ENCODE measurements at regions not wholly inside any gene's neighbourhood (a gene's known extent, or its start where the extent isn't known, plus 50 kb on each side); places are given as distances from the start of the nearest gene placed in this dataset.

- H3K4me1 ChIP-seq (replicated peaks in 1 of 4; ENCODE audit: control insufficient read depth in 3 of 4, insufficient read depth in 4 of 4, low read length in 3 of 4), result no peaks in the 10 kb centered on the region
- no peaks in the 10 kb centered on the region for H3K9me3 ChIP-seq (ENCODE audit: insufficient read depth in 2 of 2, low read depth in 1 of 2, low read length in 1 of 2)
- ChIA-PET POLR2A (ENCODE audit: partially characterized antibody) (no interaction called here), CTCF (ENCODE audit: partially characterized antibody) (no interaction called here)
- no peak overlapping the region for H2BK5ac ChIP-seq (ENCODE audit: low read depth, low read length)
- H3K4ac ChIP-seq (replicated peaks; ENCODE audit: insufficient read length, low read depth, low read length), result no peak overlapping the region
- TF ChIP-seq CHD2 (IDR thresholded peaks at IDR 0.05; ENCODE audit: low read length), result no peak
- no peak for TF ChIP-seq KDM1A (IDR thresholded peaks at IDR 0.05; ENCODE audit: borderline replicate concordance, low read length)
- TF ChIP-seq FOSL1 (IDR thresholded peaks at IDR 0.05; ENCODE audit: insufficient read depth, low read depth, low read length), result no peak
- TF ChIP-seq CBX5 (IDR thresholded peaks at IDR 0.05; ENCODE audit: low read depth, low read length), result no peak
- TF ChIP-seq SRF (IDR thresholded peaks at IDR 0.05; ENCODE audit: low read depth, low read length), result no peak
- TF ChIP-seq RXRA (IDR thresholded peaks at IDR 0.05; ENCODE audit: insufficient read depth, low read depth, low read length), result no peak
- no peak for TF ChIP-seq E2F6 (IDR thresholded peaks at IDR 0.05)
- no peak for TF ChIP-seq POLR2A (IDR thresholded peaks at IDR 0.05; ENCODE audit: control extremely low read depth in 1 of 2, low read depth in 2 of 2, low read length in 2 of 2)
- 90% methylated on average over 2 of the region's 2 CpGs; no CpG with 5 or more reads in 1 of the 2 experiments for WGBS, 2 experiments (ENCODE audit: extremely low coverage in 1 of 2, insufficient coverage in 1 of 2, insufficient read length in 1 of 2, insufficient replicate concordance in 2 of 2, low coverage in 1 of 2, low lambda C conversion rate in 2 of 2, missing lambda C conversion rate in 1 of 2)
- H3K23me2 ChIP-seq (ENCODE audit: low read depth, low read length), result no peaks in the 10 kb centered on the region
- H2AFZ ChIP-seq (ENCODE audit: low read length), result no peak overlapping the region
- no peak overlapping the region for H4K5ac ChIP-seq (ENCODE audit: insufficient read length, low read depth, low read length)
- H3K4me3 ChIP-seq (ENCODE audit: extremely low read depth in 1 of 4, insufficient read depth in 2 of 4, low read depth in 3 of 4, low read length in 4 of 4), result no peak overlapping the region
- no peak overlapping the region for H2BK20ac ChIP-seq (ENCODE audit: low read length)
- DNase-seq (ENCODE audit: low read depth in 1 of 2, low spot score in 2 of 2) (no peak), FAIRE-seq (no peak)
- no peaks in the 10 kb centered on the region for H4K20me1 ChIP-seq (replicated peaks in 1 of 2; ENCODE audit: control insufficient read depth in 1 of 2, insufficient read depth in 2 of 2, low read length in 2 of 2)
- no peak overlapping the region for H2BK12ac ChIP-seq (ENCODE audit: low read depth, low read length)
- no peak overlapping the region for H2BK120ac ChIP-seq (replicated peaks; ENCODE audit: low read depth, low read length)
- H3K79me2 ChIP-seq (ENCODE audit: control insufficient read depth in 1 of 2, insufficient read depth in 2 of 2, low read length in 2 of 2), result no peaks in the 10 kb centered on the region
- H2AK5ac ChIP-seq (ENCODE audit: low read depth, low read length), result no peak overlapping the region
- H3K18ac ChIP-seq (ENCODE audit: extremely low read depth, low read length), result no peak overlapping the region
- no peaks in the 10 kb centered on the region for H3K36me3 ChIP-seq (ENCODE audit: control insufficient read depth in 2 of 4, insufficient read depth in 4 of 4, low read length in 3 of 4)
- H3K4me2 ChIP-seq (ENCODE audit: insufficient read depth in 1 of 2, low read depth in 2 of 2, low read length in 2 of 2), result no peak overlapping the region
- H3K23ac ChIP-seq (ENCODE audit: insufficient read length), result no peak overlapping the region
- H3K27me3 ChIP-seq (replicated peaks in 1 of 4; ENCODE audit: control insufficient read depth in 3 of 4, extremely low read depth in 1 of 4, insufficient read depth in 3 of 4, low read length in 3 of 4), result no peaks in the 10 kb centered on the region
- H3K79me1 ChIP-seq (ENCODE audit: low read depth, low read length), result no peaks in the 10 kb centered on the region
- no peak overlapping the region for H3K27ac ChIP-seq (ENCODE audit: low read depth, low read length)
- no peak overlapping the region for H2BK15ac ChIP-seq (ENCODE audit: low read length)
- no peak overlapping the region for H3K56ac ChIP-seq (replicated peaks; ENCODE audit: insufficient read length, low read depth, low read length)
- H4K8ac ChIP-seq (ENCODE audit: extremely low read depth, insufficient read depth, low read length), result no peak overlapping the region
- H4K91ac ChIP-seq (replicated peaks; ENCODE audit: insufficient read length, low read length), result no peak overlapping the region
- H3K14ac ChIP-seq (ENCODE audit: insufficient read length), result no peak overlapping the region
- no peak overlapping the region for H3K9ac ChIP-seq (replicated peaks in 1 of 4; ENCODE audit: extremely low read depth in 1 of 4, low read depth in 3 of 4, low read length in 3 of 4)
Measured at GRCh38 chr9:103364753-103365152, 369.6 kb downstream of the CYLC2 start.
